ENCODE measurements at regions not wholly inside any gene's neighbourhood (a gene's known extent, or its start where the extent isn't known, plus 50 kb on each side); places are given as distances from the start of the nearest gene placed in this dataset.
"Not testable (repeated sequence)": the region's sequence is repeated elsewhere in the genome, so short reads cannot be mapped to it uniquely, and the experiment has no call there.

DNA sequence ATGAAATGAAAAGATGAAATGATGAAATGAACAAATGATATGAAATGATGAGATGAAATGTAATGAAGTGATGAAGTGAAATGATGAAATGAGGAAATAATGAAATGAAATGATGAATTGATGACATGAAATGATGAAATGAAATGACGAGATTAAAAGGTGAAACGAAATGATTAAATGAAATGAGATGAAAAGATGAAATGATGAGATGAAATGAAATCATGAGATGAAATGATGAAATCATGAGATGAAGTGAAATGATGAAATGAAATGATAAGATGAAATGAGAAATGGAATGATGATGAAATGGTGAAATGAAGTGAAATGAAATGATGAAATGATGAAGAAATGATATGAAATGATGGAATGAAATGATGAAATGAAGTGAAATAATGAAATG, 221.7 kb upstream of the VKORC1L1 start:
- DNase-seq; H3K27ac ChIP-seq; H3K36me3 ChIP-seq (replicated peaks); H3K4me3 ChIP-seq (ENCODE audit: low read depth, low read length); H3K27me3 ChIP-seq (replicated peaks); in situ Hi-C loops (cut with HindIII; ENCODE audit: low pct_ligation_motif_present, low sequenced_read_pairs): not testable (repeated sequence)

DNA sequence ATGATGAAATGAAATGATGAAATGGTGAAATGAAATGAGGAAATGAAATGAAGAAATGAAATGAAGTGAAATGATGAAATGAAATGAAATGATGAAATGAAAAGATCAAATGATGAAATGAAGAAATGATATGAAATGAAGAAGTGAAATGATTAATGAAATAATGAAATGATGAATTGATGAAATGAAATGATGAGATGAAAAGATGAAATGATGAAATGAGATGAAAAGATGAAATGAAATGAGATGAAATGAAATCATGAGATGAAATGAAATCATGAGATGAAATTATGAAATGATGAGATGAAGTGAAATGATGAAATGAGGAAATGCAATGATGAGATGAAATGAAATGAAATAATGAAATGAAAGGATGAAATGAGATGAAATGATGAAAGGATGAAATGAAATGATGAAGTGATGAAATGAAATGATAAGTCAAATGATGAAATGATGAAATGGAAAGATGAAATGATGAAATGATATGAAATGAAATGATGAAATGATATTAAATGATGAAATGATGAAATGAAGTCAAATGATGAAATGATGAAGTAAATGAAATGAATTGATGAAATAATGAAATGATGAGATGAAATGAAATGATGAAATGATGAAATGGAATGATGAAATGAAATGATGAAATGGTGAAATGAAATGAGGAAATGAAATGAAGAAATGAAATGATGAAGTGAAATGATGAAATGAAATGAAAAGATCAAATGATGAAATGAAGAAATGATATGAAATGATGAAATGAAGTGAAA, 220.9 kb upstream of the VKORC1L1 start:
- H3K27me3 ChIP-seq (replicated peaks); DNase-seq; H3K27ac ChIP-seq; H3K36me3 ChIP-seq (replicated peaks); H3K4me3 ChIP-seq (ENCODE audit: low read depth, low read length); in situ Hi-C loops (cut with HindIII; ENCODE audit: low pct_ligation_motif_present, low sequenced_read_pairs): not testable (repeated sequence)

DNA sequence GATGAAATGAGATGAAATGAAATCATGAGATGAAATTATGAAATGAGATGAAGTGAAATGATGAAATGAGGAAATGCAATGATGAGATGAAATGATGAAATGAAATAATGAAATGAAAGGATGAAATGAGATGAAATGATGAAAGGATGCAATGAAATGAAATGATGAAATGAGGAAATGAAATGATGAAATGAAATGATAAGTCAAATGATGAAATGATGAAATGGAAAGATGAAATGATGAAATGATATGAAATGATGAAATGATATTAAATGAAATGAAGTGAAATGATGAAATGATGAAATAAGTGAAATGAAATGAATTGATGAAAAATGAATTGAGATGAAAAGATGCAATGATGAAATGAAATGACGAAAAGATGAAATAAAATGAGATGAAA, 220.2 kb upstream of the VKORC1L1 start:
- H3K4me3 ChIP-seq (ENCODE audit: low read depth, low read length); H3K27ac ChIP-seq; in situ Hi-C loops (cut with HindIII; ENCODE audit: low pct_ligation_motif_present, low sequenced_read_pairs); H3K27me3 ChIP-seq (replicated peaks); H3K36me3 ChIP-seq (replicated peaks); DNase-seq: not testable (repeated sequence)

DNA sequence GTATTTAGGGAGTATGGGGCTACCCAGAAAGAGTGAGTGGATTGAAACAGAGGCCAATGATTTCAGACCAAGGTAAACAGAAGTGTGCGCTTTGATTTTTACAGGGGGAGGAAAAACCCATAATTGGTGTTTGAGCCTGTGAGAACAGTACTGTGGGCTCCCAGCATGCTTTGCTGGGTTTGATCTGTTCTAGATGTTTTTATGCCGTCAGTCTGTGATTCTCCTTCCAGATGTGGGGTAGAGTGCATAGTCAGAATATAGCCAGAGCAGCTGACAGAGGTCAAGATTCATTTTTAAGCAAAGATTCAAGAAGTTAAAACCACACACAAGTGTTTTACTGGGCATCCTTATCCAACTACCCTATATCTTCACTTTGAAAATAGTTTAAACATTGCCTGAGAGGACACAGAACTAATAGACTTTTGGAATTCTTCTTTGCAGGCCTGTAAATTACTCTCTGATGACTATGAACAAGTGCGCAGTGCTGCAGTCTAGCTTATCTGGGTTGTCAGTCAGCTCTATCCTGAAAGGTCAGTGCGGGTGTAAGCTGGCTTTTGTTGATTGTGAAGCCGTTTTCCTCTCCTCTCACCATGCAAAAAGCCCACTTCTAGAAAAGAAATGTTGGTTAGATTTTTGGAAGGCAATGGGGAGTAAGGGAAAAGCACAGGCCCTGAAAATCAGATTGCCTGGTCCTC, 216.2 kb upstream of the VKORC1L1 start:
- in situ Hi-C loops (cut with HindIII; ENCODE audit: low pct_ligation_motif_present, low sequenced_read_pairs); H3K36me3 ChIP-seq (replicated peaks); DNase-seq: not testable (repeated sequence)

DNA sequence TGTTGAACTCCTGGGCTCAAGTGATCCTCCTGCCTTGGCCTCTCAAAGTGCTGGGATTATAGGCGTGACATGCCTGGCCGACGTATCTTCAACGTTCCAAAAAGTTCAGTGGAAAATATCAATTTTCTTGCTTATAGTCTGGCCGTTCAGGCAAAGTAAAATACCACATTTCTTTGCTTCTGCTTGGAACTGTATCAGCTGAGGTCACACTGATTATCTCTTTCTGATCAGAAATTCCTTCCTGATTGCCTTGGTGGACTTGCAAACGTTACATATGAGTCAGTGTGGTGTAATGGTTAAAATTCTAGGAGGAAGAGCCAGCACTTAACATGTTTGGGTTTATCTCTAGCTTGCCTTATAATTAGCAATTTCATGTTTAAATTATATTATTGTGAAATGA, 189.5 kb upstream of the VKORC1L1 start:
- H3K4me3 ChIP-seq (ENCODE audit: low read depth, low read length); DNase-seq; H3K27me3 ChIP-seq (replicated peaks); H3K36me3 ChIP-seq (replicated peaks); H3K27ac ChIP-seq; in situ Hi-C loops (cut with HindIII; ENCODE audit: low pct_ligation_motif_present, low sequenced_read_pairs): not testable (repeated sequence)

More for the DNA sequence above, 216.2 kb upstream of the VKORC1L1 start:
- H3K27ac ChIP-seq; H3K4me3 ChIP-seq (ENCODE audit: low read depth, low read length); H3K27me3 ChIP-seq (replicated peaks): not testable (repeated sequence)

DNA sequence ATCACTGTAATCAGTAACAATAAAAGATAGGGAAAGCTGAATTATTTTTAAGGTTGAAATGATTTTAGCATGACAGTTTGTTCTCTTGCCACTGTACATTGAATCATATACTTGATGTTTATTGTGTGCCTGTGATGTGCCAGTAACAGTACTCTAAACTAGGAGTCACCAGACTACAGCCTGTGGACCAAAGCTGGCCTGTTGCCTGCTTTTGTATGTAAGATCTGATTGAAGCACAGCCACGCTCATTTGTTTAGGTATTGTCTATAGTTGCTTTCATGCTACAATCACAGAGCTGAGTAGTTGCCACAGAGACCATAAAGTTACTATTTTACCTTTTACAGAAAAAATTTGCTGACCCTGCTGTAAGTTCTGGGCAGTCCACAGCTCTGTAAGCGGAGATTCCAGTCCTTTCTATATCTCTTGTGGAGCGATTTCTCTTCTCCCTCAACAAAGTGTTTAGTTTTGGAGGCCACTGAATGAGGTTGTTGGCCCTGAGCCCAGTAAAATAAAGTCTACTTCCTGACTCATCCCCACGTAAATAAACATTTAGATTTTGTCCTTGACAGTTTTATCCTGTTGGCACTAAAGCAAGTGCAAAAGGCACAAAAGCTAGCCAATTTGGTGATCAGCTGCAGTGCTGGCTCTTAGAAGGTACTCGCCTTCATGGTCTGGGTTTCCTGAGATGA, 173.7 kb upstream of the VKORC1L1 start:
- H3K27ac ChIP-seq; H3K4me3 ChIP-seq (ENCODE audit: low read depth, low read length); in situ Hi-C loops (cut with HindIII; ENCODE audit: low pct_ligation_motif_present, low sequenced_read_pairs); H3K36me3 ChIP-seq (replicated peaks); H3K27me3 ChIP-seq (replicated peaks): not testable (repeated sequence)
- peak; percentile 22 for DNase-seq

DNA sequence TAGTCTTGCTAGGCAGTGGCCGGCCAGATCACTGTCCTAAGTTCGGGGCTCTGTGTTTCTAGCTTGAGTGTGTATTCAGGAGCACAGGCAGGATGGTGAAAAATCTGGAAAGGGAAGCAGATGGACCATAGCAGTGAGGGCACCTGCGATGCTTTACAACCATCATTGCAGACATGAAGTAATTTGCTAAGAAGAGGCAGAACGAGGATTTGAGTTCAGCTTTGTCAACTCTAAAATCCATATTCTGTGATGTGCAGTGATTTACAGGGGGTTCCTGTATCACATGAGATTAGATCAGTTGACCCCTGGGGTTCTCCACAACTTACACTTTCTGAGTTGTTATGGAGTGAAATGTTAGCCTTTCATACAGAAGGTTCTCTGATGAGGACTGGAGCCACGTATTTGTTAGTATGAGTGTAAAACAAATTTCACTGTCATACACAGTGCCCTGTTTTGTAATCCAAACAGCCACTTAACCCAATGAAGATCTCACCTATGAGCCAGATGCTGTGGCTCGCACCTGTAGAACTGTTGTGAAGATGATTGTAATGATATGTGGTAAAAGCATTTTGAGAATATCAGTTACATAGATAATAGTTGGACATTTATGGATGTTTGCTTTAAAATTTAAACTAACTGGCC, 173.0 kb upstream of the VKORC1L1 start:
- DNase-seq; H3K36me3 ChIP-seq (replicated peaks); H3K4me3 ChIP-seq (ENCODE audit: low read depth, low read length); in situ Hi-C loops (cut with HindIII; ENCODE audit: low pct_ligation_motif_present, low sequenced_read_pairs); H3K27me3 ChIP-seq (replicated peaks); H3K27ac ChIP-seq: not testable (repeated sequence)

DNA sequence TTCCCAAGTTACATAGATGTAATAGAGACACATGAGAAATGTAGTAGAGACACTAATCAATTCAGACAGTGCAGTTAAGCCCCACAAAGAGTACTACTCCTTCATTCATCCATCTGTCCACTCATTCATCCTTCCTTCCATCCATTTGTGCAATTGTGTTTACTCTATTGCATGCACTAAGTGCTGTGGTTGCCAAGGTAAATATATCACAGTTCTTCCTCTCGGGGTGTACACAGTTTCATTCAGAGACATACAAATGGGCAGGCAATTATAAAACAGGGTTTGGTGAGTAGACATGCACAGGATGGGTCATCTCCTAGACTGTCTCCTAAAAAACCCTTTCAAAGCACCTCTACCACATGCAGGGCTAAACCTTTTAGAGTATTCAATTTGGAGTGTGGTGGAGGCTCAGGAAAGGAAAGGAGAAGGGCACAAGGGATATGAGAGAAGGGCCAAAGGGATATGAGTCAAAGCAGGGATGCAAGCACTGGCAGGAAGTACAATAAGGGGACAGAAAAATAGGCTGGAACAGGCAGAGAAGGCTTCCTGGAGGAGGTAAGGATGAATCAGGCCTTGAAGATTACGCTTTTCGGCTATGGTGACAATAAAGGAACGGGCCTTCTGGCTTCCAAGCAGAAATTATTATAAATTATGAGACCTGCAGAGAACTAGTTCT, 153.6 kb upstream of the VKORC1L1 start:
- H3K27me3 ChIP-seq (replicated peaks); in situ Hi-C loops (cut with HindIII; ENCODE audit: low pct_ligation_motif_present, low sequenced_read_pairs); H3K27ac ChIP-seq; H3K36me3 ChIP-seq (replicated peaks); DNase-seq; H3K4me3 ChIP-seq (ENCODE audit: low read depth, low read length): not testable (repeated sequence)

DNA sequence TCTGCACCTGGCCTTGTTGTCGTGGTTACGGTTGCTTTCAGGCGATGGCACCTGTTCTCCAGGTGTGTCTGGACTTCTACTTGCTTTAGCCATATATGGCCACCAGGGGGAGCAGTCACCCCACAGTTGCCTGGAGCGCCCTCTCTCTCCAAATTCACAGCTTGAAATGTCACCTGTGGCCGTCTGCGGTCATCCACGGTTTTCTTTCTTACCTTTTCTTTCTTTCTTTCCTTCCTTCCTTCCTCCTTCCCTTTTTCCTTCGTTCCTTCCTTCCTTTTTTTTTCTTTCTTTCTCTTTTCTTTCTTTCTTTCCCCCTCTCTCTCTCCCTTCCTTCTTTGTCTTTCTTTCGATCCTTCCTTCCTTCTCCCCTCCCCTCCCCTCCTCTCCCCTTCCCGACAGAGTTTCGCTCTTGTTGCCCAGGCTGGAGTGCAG, 150.5 kb upstream of the VKORC1L1 start:
- no peak overlapping the region for H3K27ac ChIP-seq
- no peaks in the 10 kb centered on the region for H3K27me3 ChIP-seq (replicated peaks)
- DNase-seq, result no peak
- in situ Hi-C loops (cut with HindIII; ENCODE audit: low pct_ligation_motif_present, low sequenced_read_pairs), result no loop called here
- H3K36me3 ChIP-seq (replicated peaks), result no peaks in the 10 kb centered on the region
- no peak overlapping the region for H3K4me3 ChIP-seq (ENCODE audit: low read depth, low read length)
- TF ChIP-seq, protein P1, sequence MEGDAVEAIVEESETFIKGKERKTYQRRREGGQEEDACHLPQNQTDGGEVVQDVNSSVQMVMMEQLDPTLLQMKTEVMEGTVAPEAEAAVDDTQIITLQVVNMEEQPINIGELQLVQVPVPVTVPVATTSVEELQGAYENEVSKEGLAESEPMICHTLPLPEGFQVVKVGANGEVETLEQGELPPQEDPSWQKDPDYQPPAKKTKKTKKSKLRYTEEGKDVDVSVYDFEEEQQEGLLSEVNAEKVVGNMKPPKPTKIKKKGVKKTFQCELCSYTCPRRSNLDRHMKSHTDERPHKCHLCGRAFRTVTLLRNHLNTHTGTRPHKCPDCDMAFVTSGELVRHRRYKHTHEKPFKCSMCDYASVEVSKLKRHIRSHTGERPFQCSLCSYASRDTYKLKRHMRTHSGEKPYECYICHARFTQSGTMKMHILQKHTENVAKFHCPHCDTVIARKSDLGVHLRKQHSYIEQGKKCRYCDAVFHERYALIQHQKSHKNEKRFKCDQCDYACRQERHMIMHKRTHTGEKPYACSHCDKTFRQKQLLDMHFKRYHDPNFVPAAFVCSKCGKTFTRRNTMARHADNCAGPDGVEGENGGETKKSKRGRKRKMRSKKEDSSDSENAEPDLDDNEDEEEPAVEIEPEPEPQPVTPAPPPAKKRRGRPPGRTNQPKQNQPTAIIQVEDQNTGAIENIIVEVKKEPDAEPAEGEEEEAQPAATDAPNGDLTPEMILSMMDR (IDR thresholded peaks at IDR 0.05; ENCODE audit: low read depth, low read length, missing control alignments), result peak; percentile 80

DNA sequence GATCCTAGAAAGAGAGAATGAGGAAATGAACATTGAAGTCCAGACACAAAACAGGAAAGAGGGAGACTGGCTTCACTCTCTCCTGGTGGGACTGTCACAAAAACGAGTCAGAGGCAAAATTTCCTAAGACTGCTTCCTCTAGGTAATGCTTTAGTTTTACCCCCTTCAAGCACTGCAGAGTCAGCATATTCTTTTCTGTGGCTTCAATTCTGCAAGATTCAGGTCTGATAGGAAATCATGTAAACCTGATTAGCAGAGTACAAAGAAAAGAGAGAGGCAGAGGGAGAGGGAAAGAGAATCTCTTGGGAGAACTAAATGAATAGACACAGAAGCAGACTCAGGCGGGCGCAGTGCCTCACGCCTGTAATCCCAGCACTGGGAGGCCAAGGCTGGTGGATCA, 145.7 kb upstream of the VKORC1L1 start:
- in situ Hi-C loops (cut with HindIII; ENCODE audit: low pct_ligation_motif_present, low sequenced_read_pairs); DNase-seq; H3K4me3 ChIP-seq (ENCODE audit: low read depth, low read length); H3K36me3 ChIP-seq (replicated peaks); H3K27me3 ChIP-seq (replicated peaks); H3K27ac ChIP-seq: not testable (repeated sequence)
